ENCODE measurements at regions not wholly inside any gene's neighbourhood (a gene's known extent, or its start where the extent isn't known, plus 50 kb on each side); places are given as distances from the start of the nearest gene placed in this dataset.

DNA sequence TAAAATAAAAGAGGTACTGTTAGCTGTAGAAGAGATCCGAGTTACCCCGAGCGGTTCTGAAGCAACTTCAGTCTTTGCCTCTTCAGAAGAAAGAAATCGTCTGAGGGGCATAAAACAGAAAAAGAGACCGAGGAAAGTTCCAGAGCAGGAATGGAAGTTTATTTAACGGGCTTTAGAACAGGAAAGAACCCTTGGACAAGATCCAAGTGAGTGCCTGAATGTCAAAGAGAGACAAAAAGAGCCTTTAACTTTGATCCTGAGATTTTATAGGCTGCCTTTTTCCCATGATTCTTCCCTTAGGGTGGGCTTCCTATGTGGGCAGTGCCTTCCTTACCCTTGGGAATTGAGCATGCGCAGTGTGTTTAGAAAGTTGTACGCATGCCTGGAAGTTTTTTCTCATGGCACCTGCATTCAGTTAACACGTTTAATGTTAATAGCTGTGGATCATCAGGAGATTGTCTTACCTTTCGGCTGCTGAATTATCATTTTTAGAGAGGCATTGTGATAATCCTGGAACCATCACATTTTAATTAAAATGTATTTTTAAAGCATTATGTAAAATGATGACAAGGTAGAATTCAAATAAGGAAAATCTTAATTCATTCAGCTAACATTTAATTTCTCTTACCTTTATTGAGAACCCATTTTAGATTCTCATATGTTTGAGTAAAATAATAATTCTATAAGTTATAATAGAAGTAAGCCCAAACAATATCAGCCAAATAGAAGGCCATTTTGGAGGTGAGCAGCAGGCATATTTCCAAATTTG, 269.5 kb upstream of the ZSWIM2 start:
- TF ChIP-seq, protein P1, sequence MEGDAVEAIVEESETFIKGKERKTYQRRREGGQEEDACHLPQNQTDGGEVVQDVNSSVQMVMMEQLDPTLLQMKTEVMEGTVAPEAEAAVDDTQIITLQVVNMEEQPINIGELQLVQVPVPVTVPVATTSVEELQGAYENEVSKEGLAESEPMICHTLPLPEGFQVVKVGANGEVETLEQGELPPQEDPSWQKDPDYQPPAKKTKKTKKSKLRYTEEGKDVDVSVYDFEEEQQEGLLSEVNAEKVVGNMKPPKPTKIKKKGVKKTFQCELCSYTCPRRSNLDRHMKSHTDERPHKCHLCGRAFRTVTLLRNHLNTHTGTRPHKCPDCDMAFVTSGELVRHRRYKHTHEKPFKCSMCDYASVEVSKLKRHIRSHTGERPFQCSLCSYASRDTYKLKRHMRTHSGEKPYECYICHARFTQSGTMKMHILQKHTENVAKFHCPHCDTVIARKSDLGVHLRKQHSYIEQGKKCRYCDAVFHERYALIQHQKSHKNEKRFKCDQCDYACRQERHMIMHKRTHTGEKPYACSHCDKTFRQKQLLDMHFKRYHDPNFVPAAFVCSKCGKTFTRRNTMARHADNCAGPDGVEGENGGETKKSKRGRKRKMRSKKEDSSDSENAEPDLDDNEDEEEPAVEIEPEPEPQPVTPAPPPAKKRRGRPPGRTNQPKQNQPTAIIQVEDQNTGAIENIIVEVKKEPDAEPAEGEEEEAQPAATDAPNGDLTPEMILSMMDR (IDR thresholded peaks at IDR 0.05): no peak
- no peak for TF ChIP-seq POLR2A (IDR thresholded peaks at IDR 0.05)

Measured in heart left ventricle (tissue), 13 donors.